ENCODE measurements at regions not wholly inside any gene's neighbourhood (a gene's known extent, or its start where the extent isn't known, plus 50 kb on each side); places are given as distances from the start of the nearest gene placed in this dataset.

DNA sequence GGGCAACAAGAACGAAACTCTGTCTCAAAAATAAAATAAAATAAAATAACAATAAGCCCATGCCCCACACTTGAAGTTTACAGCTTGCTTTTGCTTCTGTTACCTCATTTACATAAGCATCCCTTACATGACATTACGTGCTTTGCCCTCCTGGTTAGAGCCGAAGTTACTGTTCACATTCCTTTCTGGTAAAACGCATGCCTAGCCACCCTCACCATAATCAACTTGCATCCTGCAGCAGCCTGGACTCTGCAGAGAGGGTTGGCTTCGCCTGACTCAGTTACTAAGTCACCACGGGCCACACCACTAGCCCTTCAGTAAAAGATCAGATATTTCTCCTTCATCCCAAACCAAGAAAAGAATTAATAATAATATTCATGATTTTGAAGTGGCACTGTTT, 736.0 kb upstream of the AUTS2 start:
- TF ChIP-seq, protein P1, sequence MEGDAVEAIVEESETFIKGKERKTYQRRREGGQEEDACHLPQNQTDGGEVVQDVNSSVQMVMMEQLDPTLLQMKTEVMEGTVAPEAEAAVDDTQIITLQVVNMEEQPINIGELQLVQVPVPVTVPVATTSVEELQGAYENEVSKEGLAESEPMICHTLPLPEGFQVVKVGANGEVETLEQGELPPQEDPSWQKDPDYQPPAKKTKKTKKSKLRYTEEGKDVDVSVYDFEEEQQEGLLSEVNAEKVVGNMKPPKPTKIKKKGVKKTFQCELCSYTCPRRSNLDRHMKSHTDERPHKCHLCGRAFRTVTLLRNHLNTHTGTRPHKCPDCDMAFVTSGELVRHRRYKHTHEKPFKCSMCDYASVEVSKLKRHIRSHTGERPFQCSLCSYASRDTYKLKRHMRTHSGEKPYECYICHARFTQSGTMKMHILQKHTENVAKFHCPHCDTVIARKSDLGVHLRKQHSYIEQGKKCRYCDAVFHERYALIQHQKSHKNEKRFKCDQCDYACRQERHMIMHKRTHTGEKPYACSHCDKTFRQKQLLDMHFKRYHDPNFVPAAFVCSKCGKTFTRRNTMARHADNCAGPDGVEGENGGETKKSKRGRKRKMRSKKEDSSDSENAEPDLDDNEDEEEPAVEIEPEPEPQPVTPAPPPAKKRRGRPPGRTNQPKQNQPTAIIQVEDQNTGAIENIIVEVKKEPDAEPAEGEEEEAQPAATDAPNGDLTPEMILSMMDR (IDR thresholded peaks at IDR 0.05 in 4 of 5, conservative IDR thresholded peaks at IDR 0.05 in 1 of 5), result no peak
- no peak for TF ChIP-seq POLR2A (IDR thresholded peaks at IDR 0.05)

All from gastrocnemius medialis (tissue), 4 donors.